Bronchial epithelial cell (primary cell): ENCODE measurements at regions not wholly inside any gene's neighbourhood (a gene's known extent, or its start where the extent isn't known, plus 50 kb on each side); places are given as distances from the start of the nearest gene placed in this dataset.

Experiments
- DNase-seq: peaks from one replicate; pipeline ENCODE4 v3.0.0-alpha.2; 2010; ENCODE audit warnings: low read depth
- FAIRE-seq: peaks from 2 replicates; lab custom pipeline; 2011; peaks lifted over from hg19 to GRCh38; lab: Jason Lieb, UNC
- H3K27me3 ChIP-seq: 2 replicates; pipeline ENCODE4 v1.5.1; 2011; ENCODE audit warnings: low read length; ENCODE audit not compliant: control insufficient read depth, insufficient read depth
- H3K36me3 ChIP-seq: 2 replicates; pipeline ENCODE4 v1.5.1; 2011; ENCODE audit warnings: low read length; ENCODE audit not compliant: control insufficient read depth, insufficient read depth
- H3K4me3 ChIP-seq: 2 replicates; pipeline ENCODE4 v1.5.1; 2011; ENCODE audit warnings: mild to moderate bottlenecking, low read depth, low read length, control low read depth
- TF ChIP-seq, protein P1 (sequence below): IDR thresholded peaks from 2 replicates; pipeline ENCODE4 v1.5.1; 2011; ENCODE audit warnings: mild to moderate bottlenecking, moderate library complexity, low read length, control low read depth, inconsistent platforms; ENCODE audit not compliant: insufficient read depth, severe bottlenecking

DNA sequence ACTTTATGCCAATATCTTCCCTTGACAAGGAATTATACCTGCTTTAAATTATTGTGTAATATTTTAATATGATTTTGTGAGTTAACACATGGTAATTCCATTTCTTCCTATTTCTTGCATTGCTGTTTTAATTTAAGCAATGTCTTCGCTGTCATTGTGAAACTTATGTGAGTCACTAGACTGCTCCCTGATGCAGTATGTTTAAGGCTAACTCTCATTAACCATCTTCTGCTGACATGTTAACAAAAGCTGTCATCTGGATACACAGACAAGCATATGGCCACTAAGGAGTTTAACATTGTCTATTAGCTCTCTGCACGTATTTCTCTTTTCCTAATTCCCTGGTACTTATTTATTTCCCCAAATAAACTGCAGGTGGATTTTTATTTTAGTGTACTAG is 980.8 kb upstream of the CTNND2 start:
- TF ChIP-seq, protein P1, sequence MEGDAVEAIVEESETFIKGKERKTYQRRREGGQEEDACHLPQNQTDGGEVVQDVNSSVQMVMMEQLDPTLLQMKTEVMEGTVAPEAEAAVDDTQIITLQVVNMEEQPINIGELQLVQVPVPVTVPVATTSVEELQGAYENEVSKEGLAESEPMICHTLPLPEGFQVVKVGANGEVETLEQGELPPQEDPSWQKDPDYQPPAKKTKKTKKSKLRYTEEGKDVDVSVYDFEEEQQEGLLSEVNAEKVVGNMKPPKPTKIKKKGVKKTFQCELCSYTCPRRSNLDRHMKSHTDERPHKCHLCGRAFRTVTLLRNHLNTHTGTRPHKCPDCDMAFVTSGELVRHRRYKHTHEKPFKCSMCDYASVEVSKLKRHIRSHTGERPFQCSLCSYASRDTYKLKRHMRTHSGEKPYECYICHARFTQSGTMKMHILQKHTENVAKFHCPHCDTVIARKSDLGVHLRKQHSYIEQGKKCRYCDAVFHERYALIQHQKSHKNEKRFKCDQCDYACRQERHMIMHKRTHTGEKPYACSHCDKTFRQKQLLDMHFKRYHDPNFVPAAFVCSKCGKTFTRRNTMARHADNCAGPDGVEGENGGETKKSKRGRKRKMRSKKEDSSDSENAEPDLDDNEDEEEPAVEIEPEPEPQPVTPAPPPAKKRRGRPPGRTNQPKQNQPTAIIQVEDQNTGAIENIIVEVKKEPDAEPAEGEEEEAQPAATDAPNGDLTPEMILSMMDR = no peak
- Histone ChIP-seq H3K36me3 (no peaks in the 10 kb centered on the region), H3K4me3 (no peak overlapping the region), H3K27me3 (no peaks in the 10 kb centered on the region)
- DNase-seq (peak; percentile 6), FAIRE-seq (no peak)

DNA sequence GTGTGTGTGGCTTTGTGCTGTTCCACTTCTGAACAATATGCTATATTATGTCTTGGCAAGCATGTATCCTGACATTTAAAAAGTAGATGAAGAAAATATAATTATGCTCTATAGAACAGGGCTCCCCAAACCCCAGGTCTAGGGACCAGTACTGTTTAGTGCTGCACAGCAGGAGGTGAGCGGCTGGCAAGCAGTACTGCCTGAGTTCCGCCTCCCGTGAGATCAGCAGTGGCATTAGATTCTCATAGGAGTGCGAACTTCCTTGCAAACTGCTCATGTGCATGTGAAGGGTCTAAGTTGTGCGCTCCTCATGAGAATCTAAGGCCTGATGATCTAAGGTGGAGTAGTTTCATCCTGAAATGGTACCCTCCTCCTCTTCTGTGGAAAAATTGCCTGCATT is 979.1 kb upstream of the CTNND2 start:
- DNase-seq = no peak
- no peak overlapping the region for H3K4me3 ChIP-seq
- TF ChIP-seq, protein P1 = no peak
- no peak for FAIRE-seq
- H3K36me3 ChIP-seq = no peaks in the 10 kb centered on the region
- H3K27me3 ChIP-seq = no peaks in the 10 kb centered on the region

DNA sequence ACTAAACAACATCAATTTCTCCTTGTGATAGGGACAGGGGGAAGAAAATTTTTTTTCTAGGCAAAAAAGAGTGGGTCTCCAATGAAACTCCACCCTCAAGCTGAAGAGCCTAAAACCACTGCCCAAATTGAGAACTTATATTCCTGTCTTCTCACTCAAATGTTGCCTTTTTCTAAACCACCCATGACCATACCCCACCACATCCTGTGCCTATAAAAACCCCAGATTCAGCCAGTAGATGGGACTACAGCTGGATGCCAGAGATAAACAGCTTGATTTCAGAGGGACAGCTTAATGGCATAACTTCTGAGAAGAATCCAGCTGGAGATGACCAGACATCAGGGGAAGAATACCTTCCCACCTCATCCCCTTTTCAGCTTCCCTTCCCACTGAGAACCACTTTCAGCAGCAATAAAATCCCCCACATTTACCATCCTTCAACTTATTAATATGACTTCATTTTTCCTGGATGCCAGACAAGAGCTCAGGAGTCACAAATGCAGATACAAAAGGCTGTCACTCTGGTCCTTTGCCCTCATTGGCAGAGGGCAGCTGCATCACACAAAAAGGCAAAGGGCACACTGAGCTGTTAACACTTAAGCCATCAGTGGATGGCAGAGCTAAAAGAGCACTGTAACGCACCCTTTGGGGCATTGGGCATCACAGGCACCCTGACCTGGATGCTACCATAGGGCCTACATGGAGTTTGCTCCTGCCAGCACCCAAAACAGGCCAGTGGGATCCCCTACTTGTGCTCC is 972.5 kb upstream of the CTNND2 start:
- Histone ChIP-seq H3K4me3 (no peak overlapping the region), H3K27me3 (no peaks in the 10 kb centered on the region), H3K36me3 (no peaks in the 10 kb centered on the region)
- TF ChIP-seq, protein P1 = no peak
- DNase-seq (no peak), FAIRE-seq (no peak)

GRCh38 chr5:12870872-12871539 is 966.8 kb upstream of the CTNND2 start:
- no peak for FAIRE-seq
- TF ChIP-seq, protein P1 = no peak
- H3K27me3 ChIP-seq = no peaks in the 10 kb centered on the region
- H3K4me3 ChIP-seq = no peak overlapping the region
- H3K36me3 ChIP-seq = no peaks in the 10 kb centered on the region
- no peak for DNase-seq

DNA sequence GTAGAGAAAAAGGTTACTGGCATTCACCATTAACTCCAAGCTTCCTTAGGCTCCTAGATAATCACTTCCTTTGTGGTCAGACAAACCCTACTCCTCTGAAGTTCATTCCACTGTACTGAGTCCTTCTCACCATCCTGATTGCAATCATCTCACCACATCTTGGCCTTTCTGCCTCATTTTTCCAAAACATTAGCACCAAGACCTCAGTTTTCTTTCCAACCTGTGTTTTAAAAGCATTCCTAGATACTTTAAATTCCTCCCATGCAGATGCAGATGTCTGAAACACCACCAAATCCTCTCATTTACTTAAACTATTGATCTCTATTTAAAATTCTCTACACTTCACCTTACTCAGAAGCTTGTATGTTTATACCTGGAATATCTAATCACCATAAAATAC is 961.3 kb upstream of the CTNND2 start:
- H3K36me3 ChIP-seq = no peaks in the 10 kb centered on the region
- TF ChIP-seq, protein P1 = no peak
- FAIRE-seq = no peak
- no peak for DNase-seq
- no peak overlapping the region for H3K4me3 ChIP-seq
- no peaks in the 10 kb centered on the region for H3K27me3 ChIP-seq
